Pons (tissue), 1 donor: ENCODE measurements at regions not wholly inside any gene's neighbourhood (a gene's known extent, or its start where the extent isn't known, plus 50 kb on each side); places are given as distances from the start of the nearest gene placed in this dataset.

Source experiments
- DNase-seq: peaks from one replicate; pipeline ENCODE4 v3.0.0-alpha.2; 2016; ENCODE audit warnings: low spot score

DNA sequence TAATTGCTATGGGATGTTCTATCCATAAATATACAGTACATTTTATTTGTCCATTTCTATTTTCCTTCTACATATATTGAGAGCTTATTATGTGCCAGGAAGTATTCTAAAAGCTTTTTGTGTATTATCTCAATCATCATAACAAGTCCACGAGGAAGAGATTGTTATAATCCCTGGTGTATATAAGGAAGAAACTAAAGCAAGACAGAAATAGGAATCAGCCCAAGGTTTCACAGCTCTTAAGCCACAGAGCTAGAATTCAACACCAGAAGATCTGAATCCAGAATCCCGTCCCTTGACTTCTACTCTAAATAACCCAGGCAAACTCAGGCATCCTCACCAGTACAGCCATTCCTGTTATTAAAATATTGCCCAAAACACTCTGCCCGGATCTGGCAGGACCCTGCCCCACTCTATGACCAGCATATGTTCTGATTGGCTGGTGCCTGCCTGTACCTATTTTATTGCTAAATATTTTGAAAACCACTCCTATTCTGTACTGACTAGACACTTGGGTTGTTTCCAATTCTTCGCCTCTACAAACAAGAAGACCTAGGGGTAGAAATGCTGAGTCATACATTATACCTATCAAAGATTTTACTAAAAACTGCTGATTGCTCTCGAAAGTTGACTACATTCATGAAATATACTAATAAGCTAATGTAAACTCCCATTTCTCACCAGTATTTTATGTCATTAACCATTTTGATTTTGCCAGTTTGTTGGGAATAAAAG lies 297.4 kb downstream of the ENC1 start:
- no peak for DNase-seq

DNA sequence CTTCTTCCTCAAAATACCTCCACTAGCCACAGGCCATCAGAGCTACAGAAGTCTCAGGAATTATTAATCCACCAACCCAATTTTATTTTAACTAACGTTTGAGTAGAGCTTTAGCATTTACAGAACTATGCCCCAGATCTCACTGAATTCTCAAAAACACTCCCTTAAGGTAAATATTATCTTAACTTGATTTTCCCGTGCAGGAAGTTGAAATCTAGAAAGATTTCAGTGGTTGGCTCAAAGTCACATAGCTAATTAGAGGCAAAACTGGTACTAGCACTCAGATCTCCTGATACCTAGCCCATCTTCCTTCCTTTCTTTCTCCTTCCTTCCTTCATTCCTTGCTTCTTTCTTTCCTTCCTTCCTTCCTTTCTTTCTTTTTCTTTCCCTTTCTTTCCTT lies 298.3 kb downstream of the ENC1 start:
- no peak for DNase-seq

DNA sequence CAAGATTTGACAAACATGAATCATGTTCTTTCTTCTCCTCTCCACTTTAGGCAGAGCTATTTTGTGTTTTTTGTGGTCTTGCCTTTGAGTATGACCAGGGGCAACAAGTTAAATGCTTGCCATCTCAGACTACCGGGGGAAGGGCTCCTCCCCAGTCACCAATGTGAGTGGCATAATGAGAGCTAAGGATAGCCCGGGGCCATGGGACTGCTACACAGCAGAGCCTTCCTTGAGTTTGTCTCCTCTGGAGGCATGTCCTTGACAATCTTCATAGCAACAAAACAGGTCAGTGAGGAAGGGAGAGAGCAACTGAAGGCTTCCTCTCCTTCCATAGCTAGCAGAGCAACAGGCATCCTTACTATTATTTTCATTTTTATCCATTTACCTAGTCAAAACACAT lies 299.3 kb downstream of the ENC1 start:
- DNase-seq: no peak

DNA sequence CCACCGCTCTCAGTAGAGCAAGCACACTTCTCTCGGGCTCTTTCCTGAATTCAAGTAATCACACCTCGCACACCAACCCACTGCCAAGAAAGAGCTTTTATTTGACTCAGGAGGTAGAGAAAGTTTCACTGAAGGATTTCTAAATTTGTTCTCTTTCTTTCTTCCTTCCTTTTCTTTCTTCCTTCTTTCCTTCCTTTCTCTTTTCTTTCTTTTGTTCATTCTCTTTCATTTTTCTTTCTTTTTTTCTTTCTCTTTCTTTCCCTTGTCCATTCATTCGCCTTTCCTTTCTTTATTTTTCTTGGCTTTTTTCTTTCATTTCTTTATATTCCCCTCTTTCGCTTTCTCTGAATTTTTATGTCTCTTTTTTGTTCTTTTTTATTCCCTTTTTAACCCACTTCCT lies 300.1 kb downstream of the ENC1 start:
- no peak for DNase-seq

DNA sequence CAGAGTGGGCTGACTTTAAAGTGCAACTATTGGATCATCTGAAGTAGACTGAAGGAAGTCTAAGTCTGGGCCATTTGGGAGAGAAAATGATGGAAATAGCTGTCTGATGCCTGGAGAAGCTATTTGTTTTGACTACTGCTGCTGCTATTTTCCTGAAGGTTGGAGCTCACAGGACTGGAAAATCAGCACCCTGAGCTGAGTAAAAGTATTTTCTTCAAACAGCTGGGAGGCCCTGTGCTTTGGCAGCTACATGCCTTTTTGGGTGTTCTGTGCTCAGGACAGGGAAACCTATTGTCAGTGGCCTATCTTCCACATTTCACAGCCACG lies 302.6 kb downstream of the ENC1 start:
- no peak for DNase-seq

DNA sequence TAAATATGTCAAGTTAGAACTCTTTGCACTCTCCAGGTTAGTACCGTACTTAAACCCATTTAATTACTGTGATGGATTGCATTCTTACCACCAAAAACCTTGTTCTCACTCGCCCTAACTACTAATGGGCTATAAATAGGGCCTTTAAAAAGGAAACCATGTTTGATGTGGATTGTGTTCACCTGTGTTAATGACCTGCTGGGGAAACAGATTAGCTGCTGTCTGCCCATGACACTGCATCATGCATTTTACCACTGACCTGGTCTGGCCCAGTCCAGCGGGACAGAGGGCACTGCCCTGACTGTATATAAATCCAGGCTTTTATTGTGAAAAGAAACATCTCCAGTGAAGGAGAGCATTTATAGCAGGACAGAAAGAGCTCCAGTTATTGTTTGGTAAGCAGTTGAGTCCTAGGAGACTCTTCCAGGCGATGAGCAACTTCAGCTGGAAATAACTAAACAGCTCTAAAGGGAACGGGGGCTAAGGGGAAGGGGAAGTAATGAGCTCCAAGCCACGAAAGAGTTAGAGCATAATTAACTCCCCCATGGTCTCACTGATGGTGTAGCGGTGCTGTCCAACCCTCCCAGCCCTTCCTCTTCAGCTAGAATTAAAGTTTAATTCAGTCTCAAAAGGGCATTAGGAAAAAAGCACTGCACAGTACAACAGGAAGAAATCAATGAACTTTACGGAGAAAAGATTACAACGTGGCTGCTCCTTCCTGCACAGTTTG lies 303.1 kb downstream of the ENC1 start:
- DNase-seq: no peak

DNA sequence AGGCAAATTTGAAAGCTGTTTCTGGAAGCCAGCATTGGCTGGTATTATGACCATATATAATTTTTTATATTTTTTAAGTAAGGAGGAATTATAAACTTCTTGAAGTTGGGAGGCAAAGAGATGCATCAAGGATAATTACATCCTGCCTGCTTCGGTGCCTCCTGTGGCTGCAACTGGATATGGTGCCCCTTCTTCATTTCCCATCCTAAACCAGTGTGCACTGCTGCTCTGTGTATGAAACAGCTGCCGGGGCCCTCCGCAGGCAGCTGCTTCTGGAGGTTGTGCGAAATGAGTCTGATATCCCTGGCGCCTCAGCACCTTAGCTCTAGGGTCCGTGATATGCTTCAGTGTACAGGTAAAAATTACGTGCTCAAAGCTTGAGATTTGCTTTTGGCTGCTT lies 304.2 kb downstream of the ENC1 start:
- no peak for DNase-seq

DNA sequence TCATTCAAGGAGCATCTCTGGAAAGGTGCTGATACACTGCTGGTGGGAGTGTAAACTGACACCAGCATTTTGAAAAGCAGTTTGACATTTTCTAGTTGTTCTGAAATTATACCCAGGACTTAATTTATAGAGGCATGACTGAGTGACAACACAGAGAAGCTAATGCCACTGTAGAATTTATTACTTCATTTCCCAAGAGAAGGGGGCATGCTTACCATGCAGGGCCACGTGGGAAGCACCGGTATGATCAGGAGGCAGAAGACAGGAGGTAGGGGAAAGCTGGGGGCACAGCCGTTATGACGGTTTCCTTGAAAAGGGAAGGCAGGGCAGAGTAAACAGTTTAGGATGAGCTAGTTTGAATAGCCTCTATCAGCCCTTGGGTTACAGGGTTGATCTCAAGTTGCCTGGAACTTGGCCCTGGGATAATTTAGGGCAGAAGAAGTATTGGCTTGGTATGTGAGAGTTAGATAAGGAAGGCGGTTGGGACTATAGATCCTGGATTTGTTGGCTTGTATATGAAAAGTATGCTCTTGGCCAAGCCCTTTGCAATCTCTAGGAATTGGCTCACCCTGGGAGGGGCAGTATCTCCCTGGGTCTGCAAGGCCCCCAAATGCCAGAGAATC lies 305.7 kb downstream of the ENC1 start:
- DNase-seq: no peak

DNA sequence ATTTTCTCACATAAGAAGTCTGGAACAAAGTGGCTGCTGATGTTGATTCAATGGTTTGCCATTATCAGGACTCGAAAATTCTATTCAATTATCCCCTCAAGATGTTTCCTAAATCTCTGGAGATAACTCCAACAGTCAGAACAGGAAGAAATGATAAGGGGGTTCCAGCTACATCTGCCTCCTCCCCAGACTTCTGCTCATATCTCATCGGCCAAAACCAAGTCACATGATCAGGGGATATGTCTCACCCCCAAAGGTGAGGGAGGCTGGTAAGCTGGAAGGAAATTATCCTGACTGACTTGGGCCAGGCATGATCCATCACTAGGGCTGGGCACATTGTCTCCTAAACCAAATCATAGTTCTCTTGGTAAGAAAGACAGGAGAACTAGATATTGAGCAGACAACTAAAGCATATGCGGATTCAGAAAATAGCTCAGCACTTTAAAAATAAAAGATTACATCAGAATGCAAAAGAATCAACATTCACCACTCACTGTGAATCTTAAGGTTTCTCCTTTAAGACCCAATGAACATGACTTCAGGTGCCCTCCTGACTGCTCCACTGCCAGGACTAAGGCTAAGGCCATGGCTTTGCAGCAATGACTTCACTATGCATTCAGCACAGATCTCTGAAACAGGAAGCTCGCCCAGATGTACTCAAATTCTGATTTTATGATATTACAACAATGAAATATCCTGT lies 306.3 kb downstream of the ENC1 start:
- no peak for DNase-seq

DNA sequence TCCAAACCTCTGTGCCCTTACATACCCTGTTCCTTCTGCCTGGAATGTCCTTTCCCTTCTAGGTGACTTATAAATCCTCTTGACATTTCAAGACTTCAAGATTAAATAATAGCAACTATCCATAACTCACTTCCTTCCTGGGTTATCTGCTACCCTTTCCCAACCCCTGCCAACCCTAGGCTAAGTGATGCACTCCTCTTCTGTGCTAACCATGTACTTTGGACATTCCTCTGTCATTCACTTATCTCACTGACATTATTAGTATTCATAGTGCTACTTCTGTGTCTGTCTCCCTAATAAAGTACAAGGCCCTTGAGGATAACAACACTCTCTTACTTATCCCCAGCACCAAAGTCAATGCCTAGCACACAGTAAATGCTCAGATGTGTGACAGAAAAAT lies 307.1 kb downstream of the ENC1 start:
- DNase-seq: no peak

DNA sequence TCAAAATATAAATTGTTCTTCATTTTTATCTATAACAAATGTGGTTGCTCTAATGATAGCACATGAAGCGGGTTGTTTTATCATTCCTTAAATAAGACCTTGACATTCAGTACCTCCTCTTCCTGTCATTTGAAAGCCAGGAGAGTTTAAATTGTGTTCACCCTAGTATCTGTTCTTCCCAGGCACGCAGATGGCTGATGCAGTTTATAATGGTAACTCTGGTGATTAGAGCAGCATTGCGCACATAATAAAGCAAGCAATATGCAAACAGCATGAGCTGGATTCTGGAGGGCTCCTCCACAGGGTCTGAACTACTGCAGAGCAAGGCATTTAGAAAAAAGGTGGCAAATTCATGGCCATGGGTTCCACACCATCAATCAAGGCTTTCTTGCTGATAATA lies 307.8 kb downstream of the ENC1 start:
- DNase-seq: no peak

DNA sequence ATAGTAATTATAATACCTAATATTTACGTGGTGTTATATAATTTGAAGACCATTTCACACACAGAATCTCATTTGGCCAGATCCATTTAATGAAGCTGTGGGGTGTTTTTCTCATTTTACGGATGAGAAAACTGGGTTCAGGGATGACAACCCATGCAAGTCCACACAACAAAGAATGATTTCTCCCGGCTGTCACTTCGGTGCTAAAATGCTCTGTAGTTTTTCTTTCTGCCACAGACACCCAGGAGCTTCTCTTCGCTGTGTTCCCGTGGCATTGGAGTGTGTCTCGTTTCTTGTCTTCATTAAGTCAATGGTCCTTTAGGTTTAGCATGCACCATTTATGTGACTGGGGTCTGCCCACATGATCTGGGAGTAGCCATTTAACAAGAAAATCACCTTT lies 308.5 kb downstream of the ENC1 start:
- no peak for DNase-seq

DNA sequence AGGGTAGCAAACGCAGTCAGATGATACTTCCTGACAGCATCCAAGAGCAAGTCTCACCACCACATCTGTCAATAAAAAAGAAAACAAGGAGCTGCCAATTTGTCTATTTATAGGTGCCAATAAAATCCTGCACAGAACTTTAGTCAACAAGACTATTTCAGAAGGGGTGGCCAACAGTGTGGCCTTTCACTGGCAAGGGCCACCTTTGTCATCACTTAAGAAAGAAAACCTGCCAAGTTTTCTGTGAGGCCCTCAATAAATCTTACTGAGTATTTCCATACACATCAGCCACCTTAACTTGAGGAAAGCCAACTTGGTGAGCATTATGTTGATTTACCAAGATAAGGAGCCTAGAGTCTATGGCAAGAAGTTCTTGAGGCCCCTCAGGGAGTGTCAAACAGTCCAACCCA lies 312.3 kb downstream of the ENC1 start:
- DNase-seq: no peak

DNA sequence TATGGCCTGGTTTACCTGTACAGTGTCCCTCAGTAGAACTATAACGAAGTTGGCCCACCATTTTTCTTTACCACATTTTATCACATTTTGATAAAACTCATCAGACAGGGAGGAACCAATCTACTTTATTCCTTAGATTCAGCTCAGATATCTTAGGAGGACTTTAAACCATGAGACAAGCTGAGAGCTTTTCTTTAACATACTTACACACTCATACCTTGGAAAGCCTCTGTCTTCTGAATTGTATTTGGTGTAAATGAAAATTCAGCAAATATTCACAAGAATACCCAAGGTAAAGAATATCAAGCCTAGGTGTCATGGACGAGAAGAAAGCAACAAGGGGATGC lies 313.2 kb downstream of the ENC1 start:
- no peak for DNase-seq

DNA sequence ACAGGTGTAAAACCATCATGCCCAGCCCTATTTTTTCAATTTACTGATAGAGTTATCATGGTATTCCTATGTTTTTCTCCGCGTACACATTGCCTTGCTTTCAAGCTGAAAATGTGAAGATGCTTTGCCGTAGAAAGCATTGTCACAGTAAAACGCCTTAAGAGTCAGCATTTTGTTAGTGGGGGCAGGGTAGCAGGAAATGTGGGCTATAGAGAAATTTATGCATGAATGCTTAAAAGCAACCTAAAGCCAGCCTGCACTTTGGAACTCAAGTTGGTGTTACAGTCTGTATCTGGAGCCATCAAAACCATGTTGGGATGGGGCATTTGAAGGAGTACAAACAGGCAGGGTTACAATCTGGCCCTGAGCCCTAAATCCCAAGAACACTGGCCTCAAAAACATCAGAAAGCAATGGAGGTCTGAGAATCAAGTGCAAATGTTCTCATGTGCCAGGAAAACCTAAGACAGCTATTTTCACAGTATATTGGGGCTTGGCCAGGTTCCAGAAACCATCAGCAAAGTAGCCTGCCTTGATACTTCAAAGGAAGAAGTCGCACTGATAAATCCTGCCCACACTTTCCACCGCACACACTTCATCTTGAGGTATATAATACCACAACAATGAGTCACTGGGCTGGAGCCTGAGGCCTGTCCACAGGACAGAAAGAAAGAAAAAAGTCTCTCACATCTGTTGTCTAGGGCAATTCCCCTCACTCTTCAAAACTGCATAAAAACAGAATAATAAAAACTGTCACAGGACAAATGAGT lies 313.8 kb downstream of the ENC1 start:
- no peak for DNase-seq

DNA sequence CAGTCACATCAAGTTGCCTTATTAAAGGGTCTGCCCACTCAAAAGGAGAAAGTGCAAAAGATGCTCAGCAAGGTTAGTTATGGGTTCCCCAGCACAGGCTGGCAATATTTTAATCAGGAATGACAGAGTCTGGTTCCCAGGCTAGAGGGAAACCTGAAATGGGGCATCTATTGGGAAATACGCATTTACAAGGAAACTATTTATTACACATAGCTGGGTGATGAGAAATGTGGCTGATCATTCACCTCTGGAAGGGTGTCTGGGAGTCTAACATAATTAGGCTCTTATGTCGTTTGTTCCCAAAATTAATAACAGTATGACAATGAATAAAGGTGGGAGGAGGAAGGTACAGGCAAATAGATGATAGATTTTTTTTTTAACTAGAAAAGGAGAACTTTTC lies 314.7 kb downstream of the ENC1 start:
- DNase-seq: no peak

DNA sequence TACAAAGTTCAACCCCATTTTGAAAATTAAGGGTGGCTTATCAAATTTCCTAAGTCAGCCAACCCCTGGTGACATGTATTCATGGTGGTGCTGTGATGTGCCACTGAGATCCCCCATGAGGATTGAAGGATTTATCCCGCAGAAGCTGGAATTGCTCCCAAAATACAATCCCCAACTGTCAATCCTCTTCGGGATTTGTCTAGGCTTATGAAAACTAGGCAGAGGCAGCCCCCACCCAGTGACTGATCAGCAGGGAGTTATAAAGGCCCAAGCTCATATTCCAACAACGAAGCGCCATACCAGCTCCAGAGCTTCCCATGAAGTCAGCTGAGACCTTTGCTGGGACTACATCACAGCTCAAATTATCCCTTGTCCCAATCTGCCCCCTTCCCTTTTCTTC lies 316.0 kb downstream of the ENC1 start:
- no peak for DNase-seq

DNA sequence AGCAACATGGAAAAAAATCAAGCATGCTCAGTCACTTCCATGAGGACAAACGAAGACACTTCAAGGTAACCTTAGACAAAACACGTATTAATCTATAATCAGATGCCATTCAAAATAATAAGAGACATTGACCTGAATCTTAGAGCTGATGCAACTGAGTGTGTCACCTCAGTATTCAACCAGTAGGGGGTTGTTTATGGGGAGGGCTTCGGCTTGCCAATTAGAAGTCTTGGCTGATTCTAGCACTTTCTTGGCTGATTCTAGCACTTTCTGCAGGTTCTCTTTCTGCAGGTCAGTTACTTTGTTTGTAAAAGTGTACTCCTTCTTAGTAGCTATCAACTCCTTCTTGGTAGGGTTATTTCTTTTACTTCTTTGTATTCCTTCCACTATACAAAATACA lies 317.6 kb downstream of the ENC1 start:
- no peak for DNase-seq

DNA sequence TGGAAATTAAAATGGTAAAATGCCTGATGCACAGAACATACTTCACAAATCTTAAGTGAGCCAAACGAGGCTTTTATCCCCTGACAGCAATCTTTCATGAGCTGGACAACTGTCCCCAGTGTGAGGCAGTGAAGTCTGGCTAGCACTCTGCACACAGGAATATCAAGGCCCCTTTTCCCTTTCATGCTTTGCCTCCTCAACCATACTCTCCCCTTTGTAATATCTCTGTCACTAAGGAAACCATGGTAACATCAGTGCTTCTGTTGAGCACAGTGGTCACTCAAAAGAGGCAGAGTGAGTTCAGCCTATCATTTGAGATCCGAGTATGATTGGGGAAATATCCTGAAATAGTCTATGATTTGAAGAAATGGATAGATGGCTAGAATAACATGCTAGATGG lies 318.3 kb downstream of the ENC1 start:
- no peak for DNase-seq

DNA sequence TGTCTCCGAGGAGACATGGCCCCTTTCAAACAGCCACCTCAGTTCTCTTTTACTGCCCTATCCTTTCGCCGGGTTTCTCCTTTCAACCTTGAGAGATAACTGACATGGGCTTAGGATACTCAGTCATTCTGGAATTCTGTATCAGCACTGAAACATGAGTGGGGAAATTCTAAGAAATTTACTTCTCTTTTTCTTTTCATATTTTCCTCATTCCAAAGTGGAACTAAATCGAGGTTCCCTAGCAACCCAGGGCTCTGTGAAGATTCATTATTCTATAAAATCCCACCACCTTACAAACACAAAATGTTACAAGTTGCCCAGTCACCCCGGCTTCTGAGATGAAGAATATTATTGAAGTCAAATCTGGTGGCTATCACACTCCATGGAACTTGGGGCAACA lies 319.2 kb downstream of the ENC1 start:
- no peak for DNase-seq

DNA sequence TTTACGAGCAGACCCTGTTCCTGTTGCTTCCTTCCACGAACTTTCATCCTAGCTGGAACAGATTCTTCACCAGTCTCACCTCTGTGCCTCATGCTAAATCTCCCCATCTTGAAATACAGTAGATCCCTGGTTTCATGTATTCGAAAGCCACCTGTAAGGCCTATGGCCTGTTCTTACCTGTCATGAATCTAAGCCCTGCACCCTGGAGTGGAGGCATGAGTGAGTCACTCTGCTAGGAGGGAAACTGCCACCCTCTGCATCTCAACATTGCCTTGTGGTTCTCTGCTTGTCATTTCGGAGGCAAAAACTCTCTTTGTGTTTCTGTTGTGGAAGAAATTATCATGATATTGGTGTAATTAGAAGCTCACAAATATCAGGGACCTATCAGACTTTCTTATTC lies 320.0 kb downstream of the ENC1 start:
- DNase-seq: no peak

DNA sequence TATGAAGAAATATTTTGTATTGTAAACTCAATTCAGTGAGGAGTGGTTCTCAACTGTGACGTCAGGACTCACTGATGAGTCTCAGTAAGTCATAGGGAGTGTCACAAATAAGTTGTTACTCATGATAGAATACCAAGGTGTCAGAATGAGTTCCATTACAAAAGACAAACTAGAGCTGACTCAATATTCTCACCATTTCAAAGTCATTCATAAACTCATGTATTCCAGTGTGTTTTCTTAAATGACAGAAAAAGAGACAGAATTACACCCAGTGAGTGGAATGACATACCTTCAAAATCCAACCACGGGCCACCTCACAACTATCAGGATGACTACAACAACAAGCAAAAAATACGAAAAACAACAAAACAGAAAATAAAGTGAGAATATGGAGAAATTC lies 321.5 kb downstream of the ENC1 start:
- no peak for DNase-seq
